IMR-90 (cell line): ENCODE measurements at regions not wholly inside any gene's neighbourhood (a gene's known extent, or its start where the extent isn't known, plus 50 kb on each side); places are given as distances from the start of the nearest gene placed in this dataset.

Experiments used
- ATAC-seq: fragments of 200-7000 bp; cut with Tn5 transposase; 2 replicates; pipeline ENCODE4 v1.9.1; 2020; ENCODE audit warnings: low read depth, mild to moderate bottlenecking, moderate library complexity
- BruUV-seq: library from RNA; stranded (reverse); fragments of 400-500 nt; replicated peaks from 2 replicates; lab custom pipeline; 2021; lab: Mats Ljungman, UMichigan
- CTCF ChIA-PET: fragments of 300-600 bp; formaldehyde crosslinking; extraction: SDS; loops from one replicate; lab custom pipeline; 2021; ENCODE audit warnings: antibody characterized with exemption; lab: Yijun Ruan, JAX
- POLR2A ChIA-PET: fragments of 300-600 bp; sonication (Branson Sonifier 250); formaldehyde crosslinking; loops from one replicate; lab custom pipeline; 2022; ENCODE audit warnings: antibody characterized with exemption; ENCODE audit not compliant: unreplicated experiment; lab: Charles Lee
- DNase-seq: peaks from one replicate; pipeline ENCODE4 v3.0.0; 2013
- H2AFZ ChIP-seq: replicated peaks from 2 replicates; pipeline ENCODE3; 2013; ENCODE audit warnings: low read length, mild to moderate bottlenecking; ENCODE audit not compliant: poor library complexity
- H2AK5ac ChIP-seq: 2 replicates; pipeline ENCODE4 v1.6.1; 2013; ENCODE audit warnings: low read depth, low read length, inconsistent platforms
- H2AK9ac ChIP-seq: replicated peaks from 2 replicates; pipeline ENCODE3; 2013; ENCODE audit warnings: mild to moderate bottlenecking, low read depth, low read length, moderate library complexity; ENCODE audit not compliant: poor library complexity
- H2BK120ac ChIP-seq: 2 replicates; pipeline ENCODE4 v1.6.1; 2013; ENCODE audit warnings: low read depth, low read length, inconsistent platforms
- H2BK15ac ChIP-seq: 3 replicates; pipeline ENCODE4 v1.6.1; 2013; ENCODE audit warnings: low read depth, low read length, inconsistent platforms
- H2BK20ac ChIP-seq: 2 replicates; pipeline ENCODE4 v1.6.1; 2013; ENCODE audit warnings: low read depth, mild to moderate bottlenecking, inconsistent platforms, low read length, moderate library complexity
- H2BK5ac ChIP-seq: 2 replicates; pipeline ENCODE4 v1.6.1; 2013; ENCODE audit warnings: mild to moderate bottlenecking, low read depth, low read length, inconsistent platforms; ENCODE audit not compliant: poor library complexity, severe bottlenecking
- H3K14ac ChIP-seq: replicated peaks from 2 replicates; pipeline ENCODE4 v1.6.1; 2013; ENCODE audit warnings: low read depth, low read length, inconsistent platforms
- H3K18ac ChIP-seq: 2 replicates; pipeline ENCODE4 v1.6.1; 2013; ENCODE audit warnings: low read depth, low read length, control low read depth
- H3K23ac ChIP-seq: 2 replicates; pipeline ENCODE4 v1.6.1; 2013; ENCODE audit warnings: low read depth, low read length, inconsistent platforms
- H3K27ac ChIP-seq: 2 replicates; pipeline ENCODE4 v1.5.1; 2013; ENCODE audit warnings: mild to moderate bottlenecking, control low read depth, low read length; ENCODE audit not compliant: insufficient read depth
- H3K27me3 ChIP-seq: 2 replicates; pipeline ENCODE4 v1.6.1; 2013; ENCODE audit warnings: low read length; ENCODE audit not compliant: control insufficient read depth, insufficient read depth
- H3K36me3 ChIP-seq: 2 replicates; pipeline ENCODE4 v1.6.1; 2013; ENCODE audit warnings: low read length, mixed read lengths; ENCODE audit not compliant: control insufficient read depth, insufficient read depth
- H3K4ac ChIP-seq: 2 replicates; pipeline ENCODE4 v1.6.1; 2013; ENCODE audit warnings: low read depth, low read length, inconsistent platforms
- H3K4me1 ChIP-seq: 2 replicates; pipeline ENCODE4 v1.6.1; 2013; ENCODE audit warnings: low read length, mixed read lengths; ENCODE audit not compliant: control insufficient read depth, insufficient read depth
- H3K4me2 ChIP-seq: 2 replicates; pipeline ENCODE4 v1.6.1; 2013; ENCODE audit warnings: low read depth, mild to moderate bottlenecking, control low read depth, low read length, moderate library complexity
- H3K4me3 ChIP-seq: 2 replicates; pipeline ENCODE4 v1.5.1; 2013; ENCODE audit warnings: low read depth, mild to moderate bottlenecking, control low read depth, low read length, moderate library complexity; ENCODE audit not compliant: insufficient read depth
- H3K56ac ChIP-seq: 2 replicates; pipeline ENCODE4 v1.6.1; 2013; ENCODE audit warnings: low read length, inconsistent platforms; ENCODE audit not compliant: insufficient read depth; ENCODE audit errors: extremely low read depth
- H3K79me1 ChIP-seq, 2 experiments: 2 replicates each; pipeline ENCODE4 v1.6.1; 2013; ENCODE audit warnings: low read length in 2 of 2, inconsistent platforms in 1 of 2, low read depth in 1 of 2
- H3K9ac ChIP-seq: 2 replicates; pipeline ENCODE4 v1.6.1; 2013; ENCODE audit warnings: low read depth, low read length, control low read depth
- H3K9me1 ChIP-seq: 2 replicates; pipeline ENCODE4 v1.6.1; 2013; ENCODE audit warnings: low read length, inconsistent platforms; ENCODE audit not compliant: insufficient read depth
- H3K9me3 ChIP-seq: 2 replicates; pipeline ENCODE4 v1.6.1; 2013; ENCODE audit warnings: low read length; ENCODE audit not compliant: control insufficient read depth, insufficient read depth
- H4K20me1 ChIP-seq: 2 replicates; pipeline ENCODE4 v1.6.1; 2013; ENCODE audit warnings: low read length, inconsistent platforms; ENCODE audit not compliant: insufficient read depth
- H4K5ac ChIP-seq: 2 replicates; pipeline ENCODE4 v1.6.1; 2013; ENCODE audit warnings: mild to moderate bottlenecking, low read depth, low read length, control low read depth
- H4K8ac ChIP-seq, 2 experiments: 2 replicates each; pipeline ENCODE4 v1.6.1; 2013; ENCODE audit warnings: low read depth in 2 of 2, low read length in 2 of 2, control low read depth in 1 of 2, inconsistent platforms in 1 of 2
- H4K91ac ChIP-seq: 2 replicates; pipeline ENCODE4 v1.6.1; 2013; ENCODE audit warnings: low read depth, low read length, inconsistent platforms; ENCODE audit not compliant: insufficient read depth
- BHLHE40 ChIP-seq: fragments of 150-350 bp; IDR thresholded peaks from 2 replicates; pipeline ENCODE4 v1.6.1; 2016; ENCODE audit warnings: mild to moderate bottlenecking, low read depth, low read length
- CEBPB ChIP-seq: IDR thresholded peaks from 2 replicates; pipeline ENCODE4 v1.6.1; 2012; ENCODE audit warnings: low read depth, low read length, improper control_type of control experiment
- CHD1 ChIP-seq: IDR thresholded peaks from 2 replicates; pipeline ENCODE4 v1.6.1; 2012; ENCODE audit warnings: low read depth, low read length, improper control_type of control experiment
- FOS ChIP-seq: fragments of 150-350 bp; IDR thresholded peaks from 2 replicates; pipeline ENCODE4 v1.6.1; 2016; ENCODE audit warnings: low read depth, low read length
- MAFK ChIP-seq: IDR thresholded peaks from 2 replicates; pipeline ENCODE4 v1.6.1; 2012; ENCODE audit warnings: low read depth, low read length, improper control_type of control experiment
- MAZ ChIP-seq: IDR thresholded peaks from 2 replicates; pipeline ENCODE4 v1.6.1; 2012; ENCODE audit warnings: low read depth, mild to moderate bottlenecking, low read length, improper control_type of control experiment, moderate library complexity, borderline replicate concordance
- MXI1 ChIP-seq: IDR thresholded peaks from 2 replicates; pipeline ENCODE4 v1.6.1; 2012; ENCODE audit warnings: low read depth, mild to moderate bottlenecking, low read length, moderate library complexity, borderline replicate concordance
- NFE2L2 ChIP-seq: fragments of 150-350 bp; IDR thresholded peaks from 2 replicates; pipeline ENCODE4 v1.6.1; 2016; ENCODE audit warnings: low read depth, mild to moderate bottlenecking, low read length
- POLR2A ChIP-seq: IDR thresholded peaks from 2 replicates; pipeline ENCODE4 v1.6.1; 2012; ENCODE audit warnings: mild to moderate bottlenecking, low read depth, low read length
- RAD21 ChIP-seq: IDR thresholded peaks from 2 replicates; pipeline ENCODE4 v1.6.1; 2012; ENCODE audit warnings: low read length, improper control_type of control experiment
- RCOR1 ChIP-seq: IDR thresholded peaks from 2 replicates; pipeline ENCODE4 v1.6.1; 2012; ENCODE audit warnings: mild to moderate bottlenecking, low read length, improper control_type of control experiment; ENCODE audit not compliant: insufficient replicate concordance
- RFX5 ChIP-seq: IDR thresholded peaks from 2 replicates; pipeline ENCODE4 v1.8.0; 2012; ENCODE audit warnings: low read depth, mild to moderate bottlenecking, low read length, moderate library complexity
- SMC3 ChIP-seq: fragments of 150-350 bp; IDR thresholded peaks from 2 replicates; pipeline ENCODE4 v1.6.1; 2016; ENCODE audit warnings: low read depth, mild to moderate bottlenecking, antibody characterized with exemption, low read length, moderate library complexity
- WGBS, 2 experiments: methylation state at CpG; one replicate each; pipeline versions ENCODE4 v1.1.5 to v1.1.7; 2013; ENCODE audit warnings: missing lambda C conversion rate in 2 of 2; ENCODE audit not compliant: insufficient read length in 1 of 2; ENCODE audit errors: extremely low coverage in 2 of 2; 5-methylcytosine and 5-hydroxymethylcytosine counted together
- dilution Hi-C: fragments of 300-500 bp; cut with HindIII; formaldehyde crosslinking; loops from one replicate; pipeline ENCODE4 v1.14.3; 2018; ENCODE audit warnings: low sequenced_read_pairs; ENCODE audit not compliant: unreplicated experiment
- in situ Hi-C: fragments of 300-500 bp; cut with MboI; formaldehyde crosslinking; loops from 3 replicates; pipeline ENCODE4 v1.14.3; 2019; ENCODE audit warnings: low sequenced_read_pairs, inconsistent platforms, mixed read lengths
- intact Hi-C: fragments of 100-400 bp; cut with micrococcal nuclease; formaldehyde crosslinking; loops from 2 replicates; pipeline ENCODE4 v1.10.0; 2022
- TF ChIP-seq, protein P1 (sequence below): fragments of 150-350 bp; IDR thresholded peaks from 2 replicates; pipeline ENCODE4 v1.6.1; 2017; ENCODE audit warnings: mild to moderate bottlenecking, antibody characterized with exemption, low read length, low read depth
- TF ChIP-seq, protein P2 (sequence below): conservative IDR thresholded peaks from 2 replicates; pipeline ENCODE4 v1.5.1; 2012; ENCODE audit warnings: mild to moderate bottlenecking, low read depth, low read length, improper control_type of control experiment
- TF ChIP-seq, protein P3 (sequence below): fragments of 150-350 bp; IDR thresholded peaks from 2 replicates; pipeline ENCODE4 v1.6.1; 2016; ENCODE audit warnings: low read depth, mild to moderate bottlenecking, low read length, moderate library complexity, borderline replicate concordance

DNA sequence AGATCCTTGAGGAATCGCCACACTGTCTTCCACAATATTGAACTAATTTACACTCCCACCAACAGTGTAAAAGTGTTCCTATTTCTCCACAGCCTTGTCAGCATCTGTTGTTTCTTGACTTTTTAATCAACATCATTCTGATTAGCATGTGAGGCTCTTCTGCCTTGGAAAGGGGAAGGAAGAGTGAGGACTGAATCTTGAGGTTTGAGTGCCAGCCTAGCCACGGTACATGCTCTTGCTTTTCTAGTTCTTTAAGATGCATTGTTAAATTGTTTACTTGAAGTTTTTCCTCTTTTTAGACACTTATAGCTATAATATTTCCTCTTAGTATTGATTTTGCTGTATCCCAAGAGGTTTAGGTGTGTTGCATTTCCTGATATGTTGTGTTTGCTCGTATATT, 596.1 kb downstream of the OTOL1 start:
- Histone ChIP-seq H3K9me1 (no peaks in the 10 kb centered on the region), H2BK5ac (no peak overlapping the region), H4K5ac (no peak overlapping the region), H3K4me2 (no peak overlapping the region), H3K14ac (no peak overlapping the region), H3K23ac (no peak overlapping the region), H3K27ac (no peak overlapping the region), H2AFZ (no peak overlapping the region), H3K18ac (no peak overlapping the region), H2BK20ac (no peak overlapping the region), H3K4ac (no peak overlapping the region), H3K4me3 (no peak overlapping the region), H4K20me1 (no peaks in the 10 kb centered on the region), H3K4me1 (no peaks in the 10 kb centered on the region), H3K56ac (no peak overlapping the region), H3K36me3 (no peaks in the 10 kb centered on the region), H2AK5ac (no peak overlapping the region), H3K27me3 (no peaks in the 10 kb centered on the region), H3K9ac (no peak overlapping the region), H2BK120ac (no peak overlapping the region), H2BK15ac (no peak overlapping the region), H3K9me3 (no peaks in the 10 kb centered on the region), H3K79me1 (no peaks in the 10 kb centered on the region), H4K8ac (no peak overlapping the region), H4K91ac (no peak overlapping the region), H2AK9ac (no peak overlapping the region)
- ChIA-PET CTCF (no interaction called here), POLR2A (no interaction called here)
- intact Hi-C loops (no loop called here), in situ Hi-C loops (no loop called here), dilution Hi-C loops (no loop called here)
- WGBS, 2 experiments = no CpG with 5 or more reads among the region's 3 CpGs
- no peak for TF ChIP-seq CHD1
- TF ChIP-seq FOS = no peak
- no peak for TF ChIP-seq RCOR1
- TF ChIP-seq, protein P1, sequence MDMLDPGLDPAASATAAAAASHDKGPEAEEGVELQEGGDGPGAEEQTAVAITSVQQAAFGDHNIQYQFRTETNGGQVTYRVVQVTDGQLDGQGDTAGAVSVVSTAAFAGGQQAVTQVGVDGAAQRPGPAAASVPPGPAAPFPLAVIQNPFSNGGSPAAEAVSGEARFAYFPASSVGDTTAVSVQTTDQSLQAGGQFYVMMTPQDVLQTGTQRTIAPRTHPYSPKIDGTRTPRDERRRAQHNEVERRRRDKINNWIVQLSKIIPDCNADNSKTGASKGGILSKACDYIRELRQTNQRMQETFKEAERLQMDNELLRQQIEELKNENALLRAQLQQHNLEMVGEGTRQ = no peak
- no peak for TF ChIP-seq POLR2A
- no peak for TF ChIP-seq MAZ
- no peak for TF ChIP-seq MXI1
- no peak for TF ChIP-seq MAFK
- TF ChIP-seq, protein P2, sequence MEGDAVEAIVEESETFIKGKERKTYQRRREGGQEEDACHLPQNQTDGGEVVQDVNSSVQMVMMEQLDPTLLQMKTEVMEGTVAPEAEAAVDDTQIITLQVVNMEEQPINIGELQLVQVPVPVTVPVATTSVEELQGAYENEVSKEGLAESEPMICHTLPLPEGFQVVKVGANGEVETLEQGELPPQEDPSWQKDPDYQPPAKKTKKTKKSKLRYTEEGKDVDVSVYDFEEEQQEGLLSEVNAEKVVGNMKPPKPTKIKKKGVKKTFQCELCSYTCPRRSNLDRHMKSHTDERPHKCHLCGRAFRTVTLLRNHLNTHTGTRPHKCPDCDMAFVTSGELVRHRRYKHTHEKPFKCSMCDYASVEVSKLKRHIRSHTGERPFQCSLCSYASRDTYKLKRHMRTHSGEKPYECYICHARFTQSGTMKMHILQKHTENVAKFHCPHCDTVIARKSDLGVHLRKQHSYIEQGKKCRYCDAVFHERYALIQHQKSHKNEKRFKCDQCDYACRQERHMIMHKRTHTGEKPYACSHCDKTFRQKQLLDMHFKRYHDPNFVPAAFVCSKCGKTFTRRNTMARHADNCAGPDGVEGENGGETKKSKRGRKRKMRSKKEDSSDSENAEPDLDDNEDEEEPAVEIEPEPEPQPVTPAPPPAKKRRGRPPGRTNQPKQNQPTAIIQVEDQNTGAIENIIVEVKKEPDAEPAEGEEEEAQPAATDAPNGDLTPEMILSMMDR = no peak
- TF ChIP-seq RAD21 = no peak
- TF ChIP-seq BHLHE40 = no peak
- TF ChIP-seq, protein P3, sequence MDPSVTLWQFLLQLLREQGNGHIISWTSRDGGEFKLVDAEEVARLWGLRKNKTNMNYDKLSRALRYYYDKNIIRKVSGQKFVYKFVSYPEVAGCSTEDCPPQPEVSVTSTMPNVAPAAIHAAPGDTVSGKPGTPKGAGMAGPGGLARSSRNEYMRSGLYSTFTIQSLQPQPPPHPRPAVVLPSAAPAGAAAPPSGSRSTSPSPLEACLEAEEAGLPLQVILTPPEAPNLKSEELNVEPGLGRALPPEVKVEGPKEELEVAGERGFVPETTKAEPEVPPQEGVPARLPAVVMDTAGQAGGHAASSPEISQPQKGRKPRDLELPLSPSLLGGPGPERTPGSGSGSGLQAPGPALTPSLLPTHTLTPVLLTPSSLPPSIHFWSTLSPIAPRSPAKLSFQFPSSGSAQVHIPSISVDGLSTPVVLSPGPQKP = no peak
- TF ChIP-seq RFX5 = no peak
- TF ChIP-seq CEBPB = no peak
- TF ChIP-seq NFE2L2 = no peak
- no peak for TF ChIP-seq SMC3
- no peak for DNase-seq
- BruUV-seq = no TSS peak
- ATAC-seq = no peak
